ENCODE measurements at regions not wholly inside any gene's neighbourhood (a gene's known extent, or its start where the extent isn't known, plus 50 kb on each side); places are given as distances from the start of the nearest gene placed in this dataset.

DNA sequence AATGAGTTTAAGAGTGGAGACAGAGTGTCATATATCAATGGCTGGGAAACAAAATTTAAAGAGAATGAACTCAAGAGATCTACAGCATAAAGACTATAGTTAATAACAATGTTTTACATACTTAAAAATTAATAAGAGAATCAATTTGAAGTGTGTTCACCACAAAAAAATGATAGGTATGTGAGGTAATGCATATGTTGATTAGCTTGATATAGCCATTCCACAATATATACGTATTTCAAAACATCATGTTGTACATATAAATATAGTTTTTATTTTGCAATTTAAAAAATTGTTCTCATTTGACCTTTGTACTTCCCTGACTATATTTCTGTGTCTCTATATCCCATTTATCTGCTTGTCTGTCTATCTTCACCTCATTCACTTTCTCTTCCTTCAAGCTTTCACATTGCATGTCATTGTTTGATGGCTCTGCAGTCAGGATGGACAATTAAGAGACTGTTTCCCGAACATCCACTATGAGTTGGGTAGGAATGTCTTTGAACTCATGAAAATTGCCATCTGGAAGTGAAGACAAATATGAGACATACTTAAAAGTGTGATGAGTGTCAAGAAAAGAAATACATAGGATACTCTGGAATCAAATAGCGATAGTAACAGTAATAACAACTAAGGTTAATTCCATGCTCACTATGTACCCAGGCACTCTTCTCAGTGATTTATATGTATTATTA is 359.9 kb upstream of the ACTBL2 start:
- H3K79me2 ChIP-seq (ENCODE audit: insufficient read depth, low read length): no peaks in the 10 kb centered on the region
- H3K4me1 ChIP-seq (ENCODE audit: insufficient read depth, low read length): no peaks in the 10 kb centered on the region
- no peaks in the 10 kb centered on the region for H3K9me3 ChIP-seq (ENCODE audit: insufficient read depth, low read length, severe bottlenecking)
- no peak for TF ChIP-seq EZH2 (IDR thresholded peaks at IDR 0.05; ENCODE audit: borderline replicate concordance, low read depth, low read length, severe bottlenecking)
- TF ChIP-seq, protein P1, sequence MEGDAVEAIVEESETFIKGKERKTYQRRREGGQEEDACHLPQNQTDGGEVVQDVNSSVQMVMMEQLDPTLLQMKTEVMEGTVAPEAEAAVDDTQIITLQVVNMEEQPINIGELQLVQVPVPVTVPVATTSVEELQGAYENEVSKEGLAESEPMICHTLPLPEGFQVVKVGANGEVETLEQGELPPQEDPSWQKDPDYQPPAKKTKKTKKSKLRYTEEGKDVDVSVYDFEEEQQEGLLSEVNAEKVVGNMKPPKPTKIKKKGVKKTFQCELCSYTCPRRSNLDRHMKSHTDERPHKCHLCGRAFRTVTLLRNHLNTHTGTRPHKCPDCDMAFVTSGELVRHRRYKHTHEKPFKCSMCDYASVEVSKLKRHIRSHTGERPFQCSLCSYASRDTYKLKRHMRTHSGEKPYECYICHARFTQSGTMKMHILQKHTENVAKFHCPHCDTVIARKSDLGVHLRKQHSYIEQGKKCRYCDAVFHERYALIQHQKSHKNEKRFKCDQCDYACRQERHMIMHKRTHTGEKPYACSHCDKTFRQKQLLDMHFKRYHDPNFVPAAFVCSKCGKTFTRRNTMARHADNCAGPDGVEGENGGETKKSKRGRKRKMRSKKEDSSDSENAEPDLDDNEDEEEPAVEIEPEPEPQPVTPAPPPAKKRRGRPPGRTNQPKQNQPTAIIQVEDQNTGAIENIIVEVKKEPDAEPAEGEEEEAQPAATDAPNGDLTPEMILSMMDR (IDR thresholded peaks at IDR 0.05; ENCODE audit: borderline replicate concordance, extremely low read depth, low read length, poor library complexity, severe bottlenecking): no peak
- DNase-seq (no peak), ATAC-seq (ENCODE audit: insufficient read depth, low read depth) (no peak)
- no peak overlapping the region for H3K27ac ChIP-seq (ENCODE audit: low read length)
- no peak overlapping the region for H2AFZ ChIP-seq (ENCODE audit: low read depth, low read length)
- no peak overlapping the region for H3K9ac ChIP-seq (ENCODE audit: low read depth, low read length)
- no peak overlapping the region for H3K4me2 ChIP-seq (ENCODE audit: insufficient read depth, low read length)
- H3K4me3 ChIP-seq (ENCODE audit: low read depth in 1 of 2, low read length in 2 of 2): no peak overlapping the region
- no peaks in the 10 kb centered on the region for H3K36me3 ChIP-seq (ENCODE audit: insufficient read depth, low read length)
- H4K20me1 ChIP-seq (ENCODE audit: insufficient read depth, low read length): no peaks in the 10 kb centered on the region
- no peaks in the 10 kb centered on the region for H3K27me3 ChIP-seq (ENCODE audit: insufficient read depth, low read length, poor library complexity)

DNA sequence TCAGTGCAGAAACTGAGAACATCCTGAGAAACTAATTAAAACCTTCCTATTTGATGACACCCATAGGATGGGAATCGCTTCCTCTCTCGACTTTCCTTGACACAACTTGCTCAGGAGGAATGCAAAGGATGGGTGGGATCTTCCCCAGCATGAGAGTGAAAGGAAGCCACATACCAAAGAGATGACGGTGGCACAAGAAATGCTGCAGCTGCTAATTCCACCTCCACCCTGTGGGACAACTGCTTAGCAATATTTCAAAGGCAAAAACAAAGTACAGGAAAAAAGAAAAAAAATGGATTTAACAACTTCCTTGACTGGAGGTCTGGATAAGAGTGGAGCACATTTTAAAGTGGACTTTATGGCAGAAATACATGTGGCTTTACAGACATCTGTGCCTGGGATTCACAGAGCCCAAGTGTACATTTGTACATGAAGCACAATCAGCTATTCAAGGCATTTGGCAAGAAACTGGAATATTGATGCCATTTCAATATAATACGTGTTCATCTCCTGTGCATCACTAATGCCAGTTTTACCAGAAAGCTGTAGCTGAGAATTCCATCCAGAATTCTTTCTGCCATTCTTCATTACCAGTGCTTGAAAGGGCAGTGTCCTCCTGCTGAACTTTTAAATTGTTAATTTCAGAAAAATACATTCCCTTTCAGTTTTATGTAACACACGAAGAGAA is 359.2 kb upstream of the ACTBL2 start:
- Histone ChIP-seq H3K9ac (ENCODE audit: low read depth, low read length) (no peak overlapping the region), H3K4me1 (ENCODE audit: insufficient read depth, low read length) (no peaks in the 10 kb centered on the region)

DNA sequence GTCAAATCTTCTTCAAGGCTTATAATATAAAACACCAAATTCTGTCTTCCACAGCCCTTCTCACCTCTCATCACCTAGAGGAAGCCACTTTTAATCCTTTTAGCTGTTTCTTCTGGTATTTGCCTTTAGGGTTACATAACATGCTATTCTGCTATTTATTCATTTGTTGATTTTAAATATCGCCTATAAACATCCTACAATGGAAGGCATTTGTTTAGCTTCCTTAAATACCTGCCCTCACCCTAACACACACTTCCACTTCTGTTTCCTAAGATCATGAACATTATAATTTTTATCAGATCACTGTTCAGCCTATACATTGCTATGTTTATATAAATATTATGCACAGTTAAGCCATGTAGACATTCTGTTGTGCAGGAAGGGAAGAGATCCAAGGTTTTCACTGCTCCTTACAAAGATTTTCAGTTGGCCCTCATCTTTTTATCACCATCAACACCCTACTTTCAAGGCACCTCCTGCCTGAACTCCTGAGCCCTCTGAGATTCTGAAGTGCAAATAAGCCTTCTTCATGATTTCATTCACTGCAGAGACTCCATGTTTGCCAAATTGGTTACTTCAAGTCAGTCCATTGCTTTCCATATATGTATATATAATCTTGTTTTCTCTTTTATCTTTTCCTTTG is 356.9 kb upstream of the ACTBL2 start:
- no peak overlapping the region for H2AFZ ChIP-seq (ENCODE audit: low read depth, low read length)
- DNase-seq: no peak
- no peak overlapping the region for H3K4me2 ChIP-seq (ENCODE audit: insufficient read depth, low read length)
- TF ChIP-seq, protein P1 (IDR thresholded peaks at IDR 0.05; ENCODE audit: borderline replicate concordance, extremely low read depth, low read length, poor library complexity, severe bottlenecking): no peak
- TF ChIP-seq EZH2 (IDR thresholded peaks at IDR 0.05; ENCODE audit: borderline replicate concordance, low read depth, low read length, severe bottlenecking): no peak
- H3K27me3 ChIP-seq (ENCODE audit: insufficient read depth, low read length, poor library complexity): no peaks in the 10 kb centered on the region
- H3K4me1 ChIP-seq (ENCODE audit: insufficient read depth, low read length): no peaks in the 10 kb centered on the region
- H4K20me1 ChIP-seq (ENCODE audit: insufficient read depth, low read length): no peaks in the 10 kb centered on the region
- no peak overlapping the region for H3K4me3 ChIP-seq (ENCODE audit: low read depth in 1 of 2, low read length in 2 of 2)
- H3K36me3 ChIP-seq (ENCODE audit: insufficient read depth, low read length): no peaks in the 10 kb centered on the region
- H3K79me2 ChIP-seq (ENCODE audit: insufficient read depth, low read length): no peaks in the 10 kb centered on the region
- H3K9me3 ChIP-seq (ENCODE audit: insufficient read depth, low read length, severe bottlenecking): no peaks in the 10 kb centered on the region
- no peak overlapping the region for H3K9ac ChIP-seq (ENCODE audit: low read depth, low read length)
- no peak for ATAC-seq (ENCODE audit: insufficient read depth, low read depth)
- no peak overlapping the region for H3K27ac ChIP-seq (ENCODE audit: low read length)

More for the DNA sequence above, 359.2 kb upstream of the ACTBL2 start:
- Histone ChIP-seq H3K79me2 (ENCODE audit: insufficient read depth, low read length) (no peaks in the 10 kb centered on the region), H3K27me3 (ENCODE audit: insufficient read depth, low read length, poor library complexity) (no peaks in the 10 kb centered on the region), H3K36me3 (ENCODE audit: insufficient read depth, low read length) (no peaks in the 10 kb centered on the region), H3K9me3 (ENCODE audit: insufficient read depth, low read length, severe bottlenecking) (no peaks in the 10 kb centered on the region), H3K4me3 (ENCODE audit: low read depth in 1 of 2, low read length in 2 of 2) (no peak overlapping the region), H3K27ac (ENCODE audit: low read length) (no peak overlapping the region), H4K20me1 (ENCODE audit: insufficient read depth, low read length) (no peaks in the 10 kb centered on the region), H2AFZ (ENCODE audit: low read depth, low read length) (no peak overlapping the region), H3K4me2 (ENCODE audit: insufficient read depth, low read length) (no peak overlapping the region)
- DNase-seq (no peak), ATAC-seq (ENCODE audit: insufficient read depth, low read depth) (no peak)
- no peak for TF ChIP-seq EZH2 (IDR thresholded peaks at IDR 0.05; ENCODE audit: borderline replicate concordance, low read depth, low read length, severe bottlenecking)
- TF ChIP-seq, protein P1 (IDR thresholded peaks at IDR 0.05; ENCODE audit: borderline replicate concordance, extremely low read depth, low read length, poor library complexity, severe bottlenecking): no peak
